ENCODE measurements at regions not wholly inside any gene's neighbourhood (a gene's known extent, or its start where the extent isn't known, plus 50 kb on each side); places are given as distances from the start of the nearest gene placed in this dataset.

DNA sequence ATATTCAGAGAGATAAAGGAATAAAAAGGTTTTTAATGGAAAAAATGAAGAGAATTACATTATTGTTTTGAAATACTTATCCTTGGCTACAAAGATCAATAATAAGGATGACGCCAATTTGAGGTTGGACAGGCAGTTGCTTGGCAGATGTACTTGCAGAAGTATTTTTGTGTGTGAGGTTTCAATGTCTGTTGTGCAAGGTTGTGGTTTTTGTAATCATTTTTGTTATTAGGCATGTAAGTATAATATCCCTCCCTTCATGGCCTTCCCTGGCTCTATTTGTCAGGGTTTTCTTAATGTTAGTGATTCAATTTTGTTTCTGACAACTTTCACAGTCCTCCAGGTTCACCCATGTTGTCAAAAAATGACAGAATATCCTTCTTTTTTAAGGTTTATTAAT, 105.9 kb downstream of the OTOL1 start (continued):
- TF ChIP-seq, protein P1, sequence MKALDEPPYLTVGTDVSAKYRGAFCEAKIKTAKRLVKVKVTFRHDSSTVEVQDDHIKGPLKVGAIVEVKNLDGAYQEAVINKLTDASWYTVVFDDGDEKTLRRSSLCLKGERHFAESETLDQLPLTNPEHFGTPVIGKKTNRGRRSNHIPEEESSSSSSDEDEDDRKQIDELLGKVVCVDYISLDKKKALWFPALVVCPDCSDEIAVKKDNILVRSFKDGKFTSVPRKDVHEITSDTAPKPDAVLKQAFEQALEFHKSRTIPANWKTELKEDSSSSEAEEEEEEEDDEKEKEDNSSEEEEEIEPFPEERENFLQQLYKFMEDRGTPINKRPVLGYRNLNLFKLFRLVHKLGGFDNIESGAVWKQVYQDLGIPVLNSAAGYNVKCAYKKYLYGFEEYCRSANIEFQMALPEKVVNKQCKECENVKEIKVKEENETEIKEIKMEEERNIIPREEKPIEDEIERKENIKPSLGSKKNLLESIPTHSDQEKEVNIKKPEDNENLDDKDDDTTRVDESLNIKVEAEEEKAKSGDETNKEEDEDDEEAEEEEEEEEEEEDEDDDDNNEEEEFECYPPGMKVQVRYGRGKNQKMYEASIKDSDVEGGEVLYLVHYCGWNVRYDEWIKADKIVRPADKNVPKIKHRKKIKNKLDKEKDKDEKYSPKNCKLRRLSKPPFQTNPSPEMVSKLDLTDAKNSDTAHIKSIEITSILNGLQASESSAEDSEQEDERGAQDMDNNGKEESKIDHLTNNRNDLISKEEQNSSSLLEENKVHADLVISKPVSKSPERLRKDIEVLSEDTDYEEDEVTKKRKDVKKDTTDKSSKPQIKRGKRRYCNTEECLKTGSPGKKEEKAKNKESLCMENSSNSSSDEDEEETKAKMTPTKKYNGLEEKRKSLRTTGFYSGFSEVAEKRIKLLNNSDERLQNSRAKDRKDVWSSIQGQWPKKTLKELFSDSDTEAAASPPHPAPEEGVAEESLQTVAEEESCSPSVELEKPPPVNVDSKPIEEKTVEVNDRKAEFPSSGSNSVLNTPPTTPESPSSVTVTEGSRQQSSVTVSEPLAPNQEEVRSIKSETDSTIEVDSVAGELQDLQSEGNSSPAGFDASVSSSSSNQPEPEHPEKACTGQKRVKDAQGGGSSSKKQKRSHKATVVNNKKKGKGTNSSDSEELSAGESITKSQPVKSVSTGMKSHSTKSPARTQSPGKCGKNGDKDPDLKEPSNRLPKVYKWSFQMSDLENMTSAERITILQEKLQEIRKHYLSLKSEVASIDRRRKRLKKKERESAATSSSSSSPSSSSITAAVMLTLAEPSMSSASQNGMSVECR (CRISPR knock-in tag; IDR thresholded peaks at IDR 0.05) = no peak

DNA sequence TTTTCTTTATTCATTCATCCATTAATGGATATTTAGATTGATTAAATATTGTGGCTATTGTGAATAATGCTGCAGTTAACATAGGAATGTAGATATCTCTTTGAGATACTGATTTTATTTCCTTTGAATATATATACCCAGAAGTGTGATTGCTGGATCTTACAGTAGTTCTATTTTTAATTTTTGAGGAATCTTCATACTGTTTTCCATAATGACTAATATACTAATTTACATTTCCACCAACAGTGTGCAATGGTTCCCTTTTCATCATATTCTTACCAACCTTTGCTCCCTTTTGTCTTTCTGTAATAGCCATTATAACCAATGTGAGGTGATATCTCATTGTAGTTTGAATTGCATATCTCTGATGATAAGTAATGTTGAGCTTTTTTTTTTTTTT, 106.3 kb downstream of the OTOL1 start:
- H3K4me2 ChIP-seq (ENCODE audit: insufficient read depth, low read length) = no peak overlapping the region
- no peak overlapping the region for H3K27ac ChIP-seq (ENCODE audit: extremely low read depth, low read depth, low read length)
- no peak overlapping the region for H3K9ac ChIP-seq (ENCODE audit: insufficient read depth in 1 of 2, low read depth in 2 of 2, low read length in 2 of 2)
- no peaks in the 10 kb centered on the region for H3K79me2 ChIP-seq (ENCODE audit: control insufficient read depth, insufficient read depth, low read length)
- FAIRE-seq (no peak), DNase-seq (ENCODE audit: extremely low read depth in 1 of 4, low spot score in 3 of 4) (no peak), ATAC-seq (no peak)
- CTCF ChIA-PET (ENCODE audit: low intra/inter-chr PET ratio) = no interaction called here
- no TSS peak for BruUV-seq (replicated peaks)
- no peaks in the 10 kb centered on the region for H3K27me3 ChIP-seq (ENCODE audit: control insufficient read depth in 2 of 2, insufficient read depth in 2 of 2, low read length in 2 of 2)
- H3K36me3 ChIP-seq (ENCODE audit: control insufficient read depth, insufficient read depth, low read length) = no peaks in the 10 kb centered on the region
- intact Hi-C loops (cut with micrococcal nuclease) (no loop called here), in situ Hi-C loops (cut with MboI) (no loop called here)
- TF ChIP-seq SREBF2 (CRISPR knock-in tag; IDR thresholded peaks at IDR 0.05) (no peak), HCFC1 (IDR thresholded peaks at IDR 0.05; ENCODE audit: low read depth, low read length) (no peak), ZNF217 (CRISPR knock-in tag; IDR thresholded peaks at IDR 0.05) (no peak)
- H4K20me1 ChIP-seq (replicated peaks; ENCODE audit: control insufficient read depth, insufficient read depth, low read length) = no peaks in the 10 kb centered on the region
- POLR2A ChIA-PET = no interaction called here
- H3K9me3 ChIP-seq (replicated peaks; ENCODE audit: control insufficient read depth, insufficient read depth, low read depth, low read length) = no peaks in the 10 kb centered on the region
- no peaks in the 10 kb centered on the region for H3K9me1 ChIP-seq (ENCODE audit: control insufficient read depth, insufficient read depth, low read length)
- no peak overlapping the region for H3K4me3 ChIP-seq
- no peaks in the 10 kb centered on the region for H3K4me1 ChIP-seq (replicated peaks in 1 of 2; ENCODE audit: control insufficient read depth in 2 of 2, insufficient read depth in 2 of 2, low read length in 2 of 2)
- H2AFZ ChIP-seq (ENCODE audit: low read depth, low read length) = no peak overlapping the region
